IPS-NIHi11 (cell line): ENCODE measurements at regions not wholly inside any gene's neighbourhood (a gene's known extent, or its start where the extent isn't known, plus 50 kb on each side); places are given as distances from the start of the nearest gene placed in this dataset.
"Not testable (repeated sequence)": the region's sequence is repeated elsewhere in the genome, so short reads cannot be mapped to it uniquely, and the experiment has no call there.

ENCODE experiments used
- DNase-seq: peaks from one replicate; pipeline ENCODE4 v3.0.0; 2012; ENCODE audit warnings: mixed read lengths, low spot score

- no peak for DNase-seq
These were observed 104.6 kb downstream of the MED10 start for GRCh38 chr5:6273749-6274148.

- no peak for DNase-seq
These were observed 105.1 kb downstream of the MED10 start for GRCh38 chr5:6273090-6273735.

- DNase-seq, result no peak
These were observed 108.4 kb downstream of the MED10 start for GRCh38 chr5:6269925-6270324.

- no peak for DNase-seq
These were observed 111.6 kb downstream of the MED10 start for GRCh38 chr5:6266671-6267197.

- DNase-seq, result no peak
These were observed 114.0 kb downstream of the MED10 start for GRCh38 chr5:6264394-6264793.

- DNase-seq, result no peak
These were observed 115.5 kb downstream of the MED10 start for GRCh38 chr5:6262651-6263363.

- DNase-seq, result no peak
These were observed 116.7 kb downstream of the MED10 start for GRCh38 chr5:6261668-6262067.

GRCh38 chr5:6261256-6261655 is 117.1 kb downstream of the MED10 start:
- DNase-seq, result no peak

- DNase-seq, result no peak
These were observed 117.5 kb downstream of the MED10 start for GRCh38 chr5:6260846-6261245.

- no peak for DNase-seq
These were observed 121.4 kb downstream of the MED10 start for GRCh38 chr5:6256901-6257300.

- no peak for DNase-seq
These were observed 122.4 kb downstream of the MED10 start for GRCh38 chr5:6255956-6256355.

- no peak for DNase-seq
These were observed 124.5 kb downstream of the MED10 start for GRCh38 chr5:6253846-6254245.

GRCh38 chr5:6253281-6253680 is 125.1 kb downstream of the MED10 start:
- no peak for DNase-seq

- DNase-seq, result no peak
These were observed 125.8 kb downstream of the MED10 start for GRCh38 chr5:6252581-6252980.

GRCh38 chr5:6251565-6252102 is 126.7 kb downstream of the MED10 start:
- no peak for DNase-seq

GRCh38 chr5:6250121-6250520 is 128.2 kb downstream of the MED10 start:
- no peak for DNase-seq

GRCh38 chr5:6248132-6248531 is 130.2 kb downstream of the MED10 start:
- DNase-seq, result no peak

GRCh38 chr5:6246820-6247437 is 131.4 kb downstream of the MED10 start:
- no peak for DNase-seq

GRCh38 chr5:6244339-6244714 is 134.0 kb downstream of the MED10 start:
- no peak for DNase-seq

- DNase-seq, result no peak
These were observed 134.5 kb downstream of the MED10 start for GRCh38 chr5:6243706-6244338.

- not testable (repeated sequence) for DNase-seq
These were observed 137.3 kb downstream of the MED10 start for GRCh38 chr5:6241056-6241455.

- no peak for DNase-seq
These were observed 141.4 kb downstream of the MED10 start for GRCh38 chr5:6236858-6237481.
